Hepatocyte (in vitro differentiated cells): ENCODE measurements at regions not wholly inside any gene's neighbourhood (a gene's known extent, or its start where the extent isn't known, plus 50 kb on each side); places are given as distances from the start of the nearest gene placed in this dataset.

Experiments
- CTCF ChIP-seq: fragments of 200-600 bp; sonication (generic); IDR thresholded peaks from 2 replicates; pipeline ENCODE4 v1.5.1; 2016; ENCODE audit warnings: antibody characterized with exemption, mild to moderate bottlenecking; ENCODE audit not compliant: poor library complexity
- EZH2 ChIP-seq: fragments of 200-600 bp; sonication (generic); IDR thresholded peaks from 2 replicates; pipeline ENCODE4 v1.6.1; 2016; ENCODE audit warnings: antibody characterized with exemption, mild to moderate bottlenecking, borderline replicate concordance
- EZH2phosphoT487 ChIP-seq: fragments of 200-600 bp; sonication (generic); IDR thresholded peaks from one replicate; pipeline ENCODE4 v1.6.1; 2018; ENCODE audit warnings: antibody characterized with exemption, mild to moderate bottlenecking, low read depth, moderate library complexity; ENCODE audit not compliant: unreplicated experiment, severe bottlenecking

- TF ChIP-seq CTCF = no peak
- TF ChIP-seq EZH2 = no peak
- TF ChIP-seq EZH2phosphoT487 = no peak
Measured at GRCh38 chr6:113620386-113620785, 236.8 kb upstream of the MARCKS start.
